HG03280 (cell line): ENCODE measurements at regions not wholly inside any gene's neighbourhood (a gene's known extent, or its start where the extent isn't known, plus 50 kb on each side); places are given as distances from the start of the nearest gene placed in this dataset.

Experiments used
- ATAC-seq: cut with Tn5 transposase; IDR thresholded peaks from one replicate; pipeline ENCODE4 v1.9.1; 2021; ENCODE audit warnings: mild to moderate bottlenecking, moderate library complexity; ENCODE audit not compliant: unreplicated experiment

- no peak for ATAC-seq
Measured at GRCh38 chr16:66220702-66221101, 145.8 kb upstream of the CDH5 start.

- ATAC-seq: no peak
Measured at GRCh38 chr16:66219491-66219890, 147.0 kb upstream of the CDH5 start.

DNA sequence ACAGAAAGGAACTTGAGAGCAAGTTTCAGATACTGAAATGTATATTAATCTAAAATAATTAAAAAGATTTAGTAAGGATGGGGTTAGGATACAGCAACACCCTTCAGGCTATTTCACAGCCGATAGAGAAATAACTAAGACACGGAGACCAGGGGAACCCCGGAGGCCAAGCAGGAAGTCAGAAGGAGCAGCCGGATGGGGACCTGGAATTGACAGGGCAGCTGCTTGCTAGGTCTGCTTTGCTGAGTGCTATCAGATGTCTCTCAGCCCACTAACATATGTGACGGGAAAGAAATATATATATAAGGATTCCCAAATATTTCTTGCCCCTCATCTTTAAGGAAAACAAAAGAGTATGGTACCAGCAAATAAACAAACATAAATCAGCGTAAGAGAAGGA is 154.1 kb upstream of the CDH5 start:
- ATAC-seq: no peak

- ATAC-seq: no peak
Measured at GRCh38 chr16:66211651-66212050, 154.8 kb upstream of the CDH5 start.

- no peak for ATAC-seq
Measured at GRCh38 chr16:66207883-66208265, 158.6 kb upstream of the CDH5 start.

GRCh38 chr16:66207139-66207882 is 159.2 kb upstream of the CDH5 start:
- no peak for ATAC-seq

GRCh38 chr16:66206363-66206762 is 160.1 kb upstream of the CDH5 start:
- no peak for ATAC-seq

GRCh38 chr16:66205287-66206231 is 160.9 kb upstream of the CDH5 start:
- no peak for ATAC-seq

DNA sequence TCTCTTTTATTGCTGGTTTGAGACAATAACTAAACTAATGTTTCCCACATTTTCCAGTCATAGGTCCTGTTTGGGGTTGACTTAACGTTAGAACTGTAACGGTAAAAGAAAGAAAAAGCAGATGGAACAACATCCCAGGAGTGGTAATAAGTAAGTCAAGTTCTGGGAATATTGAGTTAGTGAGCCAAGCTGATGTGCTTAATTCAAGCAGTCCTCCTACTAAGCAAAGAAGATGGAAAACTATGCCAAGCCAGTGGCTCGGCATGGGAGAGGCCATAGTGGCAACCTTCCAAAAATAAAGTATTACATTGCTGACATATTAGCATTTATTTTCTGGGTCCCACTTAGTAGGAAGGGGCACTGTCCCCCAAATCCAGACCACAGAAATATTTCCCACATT is 161.7 kb upstream of the CDH5 start:
- ATAC-seq: no peak

- ATAC-seq: no peak
Measured at GRCh38 chr16:66203476-66203875, 163.0 kb upstream of the CDH5 start.

- ATAC-seq: no peak
Measured at GRCh38 chr16:66199189-66199588, 167.3 kb upstream of the CDH5 start.

- no peak for ATAC-seq
Measured at GRCh38 chr16:66198641-66199040, 167.8 kb upstream of the CDH5 start.

DNA sequence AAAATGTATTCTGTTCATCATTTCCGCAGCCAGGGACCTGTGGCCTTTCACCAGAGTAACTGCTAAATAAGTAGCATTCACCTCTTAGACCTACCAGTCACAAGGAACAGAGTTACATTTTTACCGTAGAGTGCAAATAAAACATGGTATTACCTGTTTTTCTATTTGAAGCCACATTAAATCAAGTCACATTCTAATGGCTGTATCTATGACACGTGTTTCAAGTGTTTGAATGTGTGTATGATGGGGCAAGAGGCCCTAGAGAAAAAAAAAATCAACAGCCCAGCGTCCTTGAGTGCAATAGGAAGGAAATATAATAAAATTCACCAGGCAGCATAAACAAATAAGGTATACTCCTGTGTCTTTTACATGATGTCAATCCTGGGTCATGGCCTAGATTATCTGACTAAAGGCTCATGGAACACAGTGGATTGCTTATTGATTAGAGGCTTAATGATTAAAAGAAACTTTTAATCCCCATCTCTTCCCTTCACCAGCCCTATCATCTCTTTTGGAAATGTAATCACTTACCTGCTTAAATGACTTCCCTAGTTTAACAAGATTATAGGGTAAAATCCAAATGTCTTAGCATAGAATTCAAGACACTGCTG is 168.7 kb upstream of the CDH5 start:
- no peak for ATAC-seq

DNA sequence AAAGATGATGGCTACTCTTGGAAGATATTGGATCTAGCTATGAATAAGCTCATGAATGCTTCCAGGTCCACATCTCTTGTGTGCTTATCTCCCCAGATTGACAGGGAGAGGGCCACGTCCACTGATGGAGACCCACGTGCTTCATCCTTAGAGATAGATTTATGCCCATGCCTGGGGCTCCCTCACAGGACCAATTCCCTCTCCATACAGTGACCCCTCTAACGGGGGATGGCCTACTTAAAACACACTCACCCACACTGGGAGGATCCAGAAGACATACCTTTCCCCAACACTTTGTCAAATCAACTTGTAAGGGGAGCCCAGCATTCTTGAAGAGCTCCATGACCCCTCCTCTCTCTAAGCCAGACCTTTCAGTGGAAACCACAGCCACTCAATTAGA is 169.7 kb upstream of the CDH5 start:
- ATAC-seq: no peak

DNA sequence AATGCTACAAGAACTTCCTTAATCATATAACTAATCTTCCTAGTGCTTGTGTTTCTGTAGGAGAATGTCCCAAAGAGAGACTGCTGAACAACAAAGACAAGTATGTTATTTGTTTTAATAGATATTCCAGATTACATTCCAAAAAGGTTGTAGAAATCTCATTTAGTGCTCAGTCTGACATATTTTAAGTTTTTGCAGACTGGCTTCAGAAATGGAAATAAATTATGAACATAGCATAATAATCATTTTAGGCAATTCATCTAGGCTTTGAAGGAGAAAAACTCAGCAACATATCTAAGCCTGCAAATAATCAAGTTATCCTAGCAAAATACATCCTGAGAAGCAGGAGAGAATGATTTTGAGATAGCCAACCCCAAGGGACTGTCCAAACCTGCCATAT is 171.6 kb upstream of the CDH5 start:
- no peak for ATAC-seq

GRCh38 chr16:66193543-66194229 is 172.8 kb upstream of the CDH5 start:
- no peak for ATAC-seq

GRCh38 chr16:66190411-66190810 is 176.1 kb upstream of the CDH5 start:
- no peak for ATAC-seq

DNA sequence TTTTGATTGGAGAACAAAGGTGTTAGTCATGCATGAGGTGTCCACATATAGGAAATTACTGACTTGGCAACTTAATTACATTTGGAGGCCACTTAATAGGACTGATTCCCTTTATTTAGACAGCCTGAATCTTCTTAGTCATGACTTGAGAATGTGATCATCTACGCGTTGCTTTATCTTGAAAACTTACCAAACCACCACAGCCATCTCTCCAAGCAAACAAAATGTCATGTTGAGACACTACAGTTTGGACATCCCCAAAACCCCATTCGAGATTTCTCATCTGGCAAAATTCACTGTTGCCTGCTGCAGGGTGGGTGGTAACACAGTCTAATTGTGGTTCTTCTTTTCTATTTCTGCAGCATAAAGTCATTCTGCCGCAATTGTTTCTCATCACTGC is 176.5 kb upstream of the CDH5 start:
- no peak for ATAC-seq

- no peak for ATAC-seq
Measured at GRCh38 chr16:66188917-66189725, 177.4 kb upstream of the CDH5 start.

DNA sequence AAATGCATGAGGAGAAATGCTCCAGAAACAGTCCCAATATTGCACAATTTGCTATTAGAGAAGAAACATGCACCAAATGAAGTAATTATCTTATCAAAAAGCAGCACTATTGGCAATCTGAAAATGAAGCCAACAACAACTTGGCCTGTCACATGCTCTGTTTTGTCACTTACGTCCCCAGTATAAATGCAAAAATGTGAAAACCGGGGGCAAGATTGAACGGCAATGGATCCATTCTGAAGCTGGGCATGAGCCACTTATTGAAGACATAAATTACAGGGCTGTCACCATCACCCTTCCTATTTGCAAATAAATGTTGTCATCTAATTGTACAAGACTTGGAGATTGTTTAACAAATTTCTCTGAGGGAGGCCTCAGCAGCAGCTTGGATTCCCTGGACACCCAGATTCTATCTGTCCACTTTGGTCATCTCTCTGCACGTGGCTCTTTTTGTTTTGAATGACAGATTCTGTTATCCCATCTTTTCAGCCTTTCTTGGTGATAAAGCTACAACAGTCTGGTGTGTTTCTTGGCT is 180.2 kb upstream of the CDH5 start:
- no peak for ATAC-seq
